AG09319 (cell line): ENCODE measurements at regions not wholly inside any gene's neighbourhood (a gene's known extent, or its start where the extent isn't known, plus 50 kb on each side); places are given as distances from the start of the nearest gene placed in this dataset.
"Not testable (repeated sequence)": the region's sequence is repeated elsewhere in the genome, so short reads cannot be mapped to it uniquely, and the experiment has no call there.

ENCODE experiments used
- DNase-seq: peaks from one replicate; pipeline ENCODE4 v3.0.0-alpha.2; 2010; ENCODE audit warnings: low read depth; ENCODE audit errors: extremely low read depth
- TF ChIP-seq, protein P1 (sequence below): IDR thresholded peaks from 2 replicates; pipeline ENCODE4 v1.5.1; 2011; ENCODE audit warnings: low read depth, mild to moderate bottlenecking, inconsistent platforms, low read length, moderate library complexity

DNA sequence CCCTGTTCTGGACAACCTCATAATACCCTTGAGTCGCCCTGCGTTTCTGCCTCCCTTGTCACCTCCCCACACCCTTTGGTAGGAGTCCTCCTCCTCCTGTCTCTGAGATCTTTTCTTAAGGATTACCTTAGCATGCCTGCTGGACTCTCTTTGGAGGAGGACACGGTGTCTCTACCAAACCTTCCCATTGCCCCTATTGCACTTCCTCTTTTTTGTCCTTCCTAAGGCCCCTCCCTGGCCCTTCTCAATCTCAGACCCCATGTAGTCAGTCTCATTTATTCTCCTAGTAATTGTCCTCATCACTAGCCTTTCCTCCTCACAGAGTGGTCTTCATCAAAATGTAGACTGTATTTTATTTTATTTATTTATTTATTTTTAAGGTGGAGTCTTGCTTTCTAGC, 335.0 kb upstream of the SFRP2 start:
- TF ChIP-seq, protein P1, sequence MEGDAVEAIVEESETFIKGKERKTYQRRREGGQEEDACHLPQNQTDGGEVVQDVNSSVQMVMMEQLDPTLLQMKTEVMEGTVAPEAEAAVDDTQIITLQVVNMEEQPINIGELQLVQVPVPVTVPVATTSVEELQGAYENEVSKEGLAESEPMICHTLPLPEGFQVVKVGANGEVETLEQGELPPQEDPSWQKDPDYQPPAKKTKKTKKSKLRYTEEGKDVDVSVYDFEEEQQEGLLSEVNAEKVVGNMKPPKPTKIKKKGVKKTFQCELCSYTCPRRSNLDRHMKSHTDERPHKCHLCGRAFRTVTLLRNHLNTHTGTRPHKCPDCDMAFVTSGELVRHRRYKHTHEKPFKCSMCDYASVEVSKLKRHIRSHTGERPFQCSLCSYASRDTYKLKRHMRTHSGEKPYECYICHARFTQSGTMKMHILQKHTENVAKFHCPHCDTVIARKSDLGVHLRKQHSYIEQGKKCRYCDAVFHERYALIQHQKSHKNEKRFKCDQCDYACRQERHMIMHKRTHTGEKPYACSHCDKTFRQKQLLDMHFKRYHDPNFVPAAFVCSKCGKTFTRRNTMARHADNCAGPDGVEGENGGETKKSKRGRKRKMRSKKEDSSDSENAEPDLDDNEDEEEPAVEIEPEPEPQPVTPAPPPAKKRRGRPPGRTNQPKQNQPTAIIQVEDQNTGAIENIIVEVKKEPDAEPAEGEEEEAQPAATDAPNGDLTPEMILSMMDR = no peak
- no peak for DNase-seq

DNA sequence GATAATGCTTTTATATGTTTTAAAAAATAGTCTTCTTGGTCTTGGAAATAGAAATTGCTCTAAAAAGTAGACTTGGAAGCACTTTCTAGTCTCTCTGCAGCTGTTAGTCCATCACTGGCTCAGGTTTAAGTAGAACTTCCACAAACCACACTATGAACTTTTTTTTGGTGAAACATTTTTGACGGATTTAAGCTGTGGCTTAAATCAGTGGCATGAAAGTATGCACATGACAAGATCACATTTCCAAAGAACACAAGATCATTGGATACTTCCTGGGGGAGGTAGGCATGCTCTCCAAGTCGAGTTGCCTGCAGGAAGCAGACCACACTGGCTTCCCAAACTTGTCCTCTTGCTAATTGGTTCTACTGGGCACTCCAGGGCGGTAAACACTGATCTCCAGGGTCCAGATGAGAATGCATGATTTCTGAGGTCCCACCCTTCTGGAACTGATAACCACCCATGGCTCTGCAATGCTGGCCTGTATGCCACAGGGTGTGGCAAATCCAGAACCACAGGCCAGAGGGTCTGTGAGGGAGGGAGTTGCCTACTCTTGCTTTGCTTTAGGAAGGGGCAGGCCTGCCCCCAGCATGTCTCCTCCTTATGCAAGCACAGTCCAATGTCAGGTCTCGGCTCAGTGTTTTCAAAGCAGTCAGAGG, 331.9 kb upstream of the SFRP2 start:
- no peak for DNase-seq
- TF ChIP-seq, protein P1 = no peak

DNA sequence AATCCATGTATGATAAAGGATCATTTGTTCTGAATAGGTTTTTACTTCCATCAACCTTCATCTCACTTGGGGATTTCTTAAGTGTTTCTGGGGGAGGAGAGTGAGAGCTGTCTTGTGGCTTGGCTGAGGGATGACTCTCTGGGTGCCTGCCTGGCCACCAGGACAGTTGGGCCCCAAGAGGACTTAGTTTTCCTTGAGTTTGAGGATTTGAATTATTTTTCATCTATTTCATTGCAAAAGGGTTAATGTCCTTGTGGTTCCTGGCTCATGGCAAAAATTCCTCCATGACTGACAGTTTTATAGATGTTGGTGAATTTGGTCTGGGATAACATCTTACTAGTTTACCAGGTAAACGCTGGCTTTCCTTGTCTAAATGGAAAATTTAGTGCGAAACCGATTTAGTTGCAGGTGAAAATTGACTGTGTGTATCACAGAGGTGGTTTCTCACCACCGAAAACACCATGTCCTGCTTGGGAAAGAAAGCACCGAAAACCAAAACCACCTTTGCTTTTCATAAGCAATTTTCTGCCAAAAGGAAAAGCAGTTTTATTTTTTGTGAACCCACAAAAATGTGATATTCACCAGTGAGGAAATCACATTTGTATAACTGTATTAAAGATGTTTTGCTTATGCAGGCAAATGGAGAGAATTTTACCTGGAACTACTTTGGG, 331.3 kb upstream of the SFRP2 start:
- no peak for DNase-seq
- TF ChIP-seq, protein P1 = no peak

DNA sequence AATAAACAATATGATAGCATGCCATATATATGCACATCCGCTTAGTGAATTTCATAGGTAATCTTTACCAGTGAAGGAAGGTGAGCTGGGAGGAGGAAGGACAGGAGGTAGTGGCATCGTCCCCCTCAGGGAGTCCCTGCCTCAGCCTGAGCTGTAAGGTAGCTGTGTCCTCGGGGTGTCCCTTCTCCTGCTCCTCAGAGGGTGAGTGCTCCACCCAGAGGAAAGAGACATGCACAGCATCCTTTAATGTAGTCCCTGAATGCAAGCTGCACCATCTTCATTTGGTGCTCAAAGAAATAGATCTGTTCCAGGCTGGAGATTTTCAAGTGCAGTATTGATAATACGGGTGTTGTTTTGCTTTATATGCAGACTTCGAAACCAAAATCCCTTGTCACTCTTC, 330.4 kb upstream of the SFRP2 start:
- TF ChIP-seq, protein P1 = no peak
- DNase-seq = no peak

DNA sequence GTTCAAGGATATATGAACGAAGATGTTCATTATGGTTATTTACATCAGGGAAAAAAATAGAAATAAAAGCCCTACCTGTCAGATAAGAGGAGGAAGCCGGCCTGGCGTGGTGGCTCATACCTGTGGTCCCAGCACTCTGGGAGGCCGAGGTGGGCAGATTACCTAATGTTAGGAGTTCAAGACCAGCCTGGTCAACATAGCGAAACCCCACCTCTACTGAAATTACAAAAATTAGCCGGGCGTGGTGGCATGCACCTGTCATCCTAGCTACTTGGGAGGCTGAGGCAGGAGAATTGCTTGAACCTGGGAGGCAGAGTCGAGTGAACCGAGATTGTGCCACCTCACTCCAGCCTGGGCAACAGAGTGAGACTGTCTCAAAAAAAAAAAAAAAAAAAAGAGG, 328.8 kb upstream of the SFRP2 start:
- DNase-seq = not testable (repeated sequence)

DNA sequence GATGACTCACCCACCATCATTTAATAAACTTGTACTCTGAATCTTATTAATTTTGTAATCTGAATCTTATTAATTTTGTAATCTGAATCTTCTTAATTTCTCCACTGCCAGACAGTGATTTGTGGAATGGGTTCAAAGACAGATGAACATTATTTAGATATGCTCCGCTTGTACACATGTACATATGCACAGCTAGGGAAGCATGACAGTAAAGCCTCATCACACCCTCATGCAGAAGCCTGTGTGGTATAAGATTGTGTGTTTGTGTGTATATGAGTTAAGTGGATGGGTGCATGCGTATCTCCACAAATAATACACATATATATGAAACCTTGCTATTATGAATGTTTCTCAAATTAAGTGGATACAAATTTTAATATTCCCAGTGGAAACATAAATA, 318.5 kb upstream of the SFRP2 start:
- TF ChIP-seq, protein P1 = no peak
- no peak for DNase-seq

DNA sequence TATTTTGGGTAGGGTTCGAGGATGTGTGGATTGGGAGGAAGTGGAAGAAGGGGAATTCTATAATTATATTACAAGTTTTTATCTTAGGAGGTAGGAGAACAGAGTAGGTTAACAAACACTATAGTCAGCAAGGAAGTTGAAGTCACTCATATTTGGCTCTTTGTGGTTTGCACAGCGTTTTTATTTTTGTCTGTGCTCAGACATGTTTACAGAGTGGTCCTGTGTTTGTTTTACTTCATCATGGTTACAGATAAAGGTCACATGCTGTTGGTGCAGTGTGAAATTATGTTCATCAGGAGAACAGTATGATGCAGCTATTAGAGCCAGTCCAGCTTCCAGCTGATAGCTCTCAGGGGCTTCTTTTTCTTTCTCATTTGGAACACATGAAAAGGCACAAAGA, 299.9 kb upstream of the SFRP2 start:
- DNase-seq = no peak

More for the DNA sequence above, 299.9 kb upstream of the SFRP2 start:
- TF ChIP-seq, protein P1 = no peak
